Muscle layer of colon (tissue), 2 donors: ENCODE measurements at regions not wholly inside any gene's neighbourhood (a gene's known extent, or its start where the extent isn't known, plus 50 kb on each side); places are given as distances from the start of the nearest gene placed in this dataset.

ENCODE experiments used
- H3K27ac ChIP-seq: one replicate; pipeline ENCODE4 v1.7.0; 2013; ENCODE audit warnings: low read depth, mild to moderate bottlenecking, low read length, moderate library complexity
- H3K27me3 ChIP-seq, 2 donors: one replicate each; pipeline ENCODE4 v1.7.0; 2013; ENCODE audit warnings: low read length in 2 of 2, mild to moderate bottlenecking in 2 of 2; ENCODE audit not compliant: insufficient read depth in 2 of 2, control insufficient read depth in 1 of 2
- H3K36me3 ChIP-seq: one replicate; pipeline ENCODE4 v1.7.0; 2013; ENCODE audit warnings: mild to moderate bottlenecking, low read length; ENCODE audit not compliant: insufficient read depth
- H3K4me1 ChIP-seq: one replicate; pipeline ENCODE4 v1.7.0; 2013; ENCODE audit warnings: mild to moderate bottlenecking, low read length; ENCODE audit not compliant: insufficient read depth
- H3K4me3 ChIP-seq, 2 donors: one replicate each; pipeline ENCODE4 v1.7.0; 2013; ENCODE audit warnings: low read length in 2 of 2, low read depth in 1 of 2, mild to moderate bottlenecking in 1 of 2, moderate library complexity in 1 of 2
- H3K9ac ChIP-seq: one replicate; pipeline ENCODE4 v1.7.0; 2013; ENCODE audit warnings: low read length
- H3K9me3 ChIP-seq: one replicate; pipeline ENCODE4 v1.7.0; 2013; ENCODE audit warnings: mild to moderate bottlenecking, low read length
- donor health status: abdominal sarcoma.
- donor health status: Adenocarcinoma of cecum.

DNA sequence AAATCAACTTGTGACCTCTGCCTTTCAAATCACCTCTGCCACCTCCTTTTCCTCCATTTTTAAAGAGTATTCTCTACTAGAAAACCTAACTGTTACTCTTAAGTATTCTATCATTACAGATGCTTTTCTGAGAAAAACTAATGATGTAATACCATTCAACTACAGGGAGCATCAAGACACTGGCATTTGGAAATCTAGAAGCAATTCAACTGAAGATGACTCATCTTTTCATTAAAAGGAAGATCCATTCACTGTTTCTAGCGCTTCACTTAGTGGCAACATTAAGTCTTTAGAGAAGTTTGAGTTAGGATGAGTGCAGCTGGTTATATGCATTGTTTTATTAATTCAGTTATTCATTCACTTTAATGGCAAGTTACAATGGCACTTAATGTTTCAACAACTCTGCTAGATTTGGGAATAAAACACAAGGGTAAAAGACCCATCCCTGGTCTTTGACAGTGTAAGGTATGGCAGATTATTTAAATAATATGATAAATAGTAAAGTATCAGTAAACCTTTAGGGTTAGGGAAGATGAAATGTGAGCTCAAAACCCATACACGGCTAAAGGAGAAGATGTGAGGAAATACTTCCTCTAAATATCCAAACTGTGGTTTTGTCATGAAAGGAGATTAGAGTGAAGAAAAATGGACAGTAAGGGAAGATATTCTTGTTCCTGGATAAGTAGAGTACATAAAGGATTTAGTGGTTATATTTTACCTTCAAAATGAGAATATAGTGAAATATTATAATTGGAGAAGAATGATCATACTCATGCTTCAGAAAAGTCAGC lies 61.7 kb downstream of the KCNJ2 start:
- Histone ChIP-seq H3K4me3 (no peak overlapping the region), H3K27me3 (no peaks in the 10 kb centered on the region), H3K9ac (no peak overlapping the region), H3K27ac (no peak overlapping the region), H3K4me1 (no peaks in the 10 kb centered on the region), H3K36me3 (no peaks in the 10 kb centered on the region), H3K9me3 (no peaks in the 10 kb centered on the region)

DNA sequence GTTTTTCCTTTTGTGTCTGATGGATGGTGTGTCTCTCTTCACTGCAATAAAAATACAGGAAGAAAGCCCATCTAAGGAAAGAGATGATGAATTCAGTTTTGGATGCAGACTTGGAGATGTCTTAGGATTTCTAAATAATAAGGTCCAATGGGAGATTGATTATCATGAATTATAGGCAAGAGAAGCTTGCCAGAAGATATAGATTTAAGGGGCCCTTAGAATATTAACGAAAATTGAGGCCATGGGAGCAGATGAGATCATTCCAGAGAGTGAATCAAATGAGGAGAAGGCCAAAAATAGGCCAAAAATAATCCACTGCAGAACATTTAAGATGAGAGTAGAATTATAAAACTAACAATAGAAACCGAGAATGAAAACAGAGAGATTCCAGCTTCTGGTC lies 63.1 kb downstream of the KCNJ2 start:
- Histone ChIP-seq H3K9me3 (no peaks in the 10 kb centered on the region), H3K9ac (no peak overlapping the region), H3K36me3 (no peaks in the 10 kb centered on the region), H3K4me3 (no peak overlapping the region), H3K27ac (no peak overlapping the region), H3K27me3 (no peaks in the 10 kb centered on the region), H3K4me1 (no peaks in the 10 kb centered on the region)

DNA sequence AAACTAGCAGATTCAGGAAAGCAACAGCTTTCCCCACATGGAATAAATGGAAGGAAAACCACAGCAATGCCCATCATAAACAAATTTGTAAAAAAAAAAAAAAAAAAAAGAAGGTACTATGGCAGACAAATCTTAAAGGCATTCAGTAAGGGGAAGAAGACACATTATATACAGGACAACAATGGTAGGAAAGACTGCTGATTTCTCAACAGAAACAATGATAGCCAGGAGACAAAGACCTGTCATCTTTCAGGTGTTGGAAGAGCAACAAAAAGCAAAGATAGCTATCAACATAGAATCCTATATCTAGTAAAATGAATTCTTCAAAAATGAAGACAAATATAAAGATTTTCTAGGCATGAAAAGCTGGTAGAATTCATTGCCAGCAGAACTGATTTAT lies 65.9 kb downstream of the KCNJ2 start:
- Histone ChIP-seq H3K9ac (no peak overlapping the region), H3K36me3 (no peaks in the 10 kb centered on the region), H3K4me1 (no peaks in the 10 kb centered on the region), H3K9me3 (no peaks in the 10 kb centered on the region), H3K27me3 (no peaks in the 10 kb centered on the region), H3K27ac (no peak overlapping the region), H3K4me3 (no peak overlapping the region)

DNA sequence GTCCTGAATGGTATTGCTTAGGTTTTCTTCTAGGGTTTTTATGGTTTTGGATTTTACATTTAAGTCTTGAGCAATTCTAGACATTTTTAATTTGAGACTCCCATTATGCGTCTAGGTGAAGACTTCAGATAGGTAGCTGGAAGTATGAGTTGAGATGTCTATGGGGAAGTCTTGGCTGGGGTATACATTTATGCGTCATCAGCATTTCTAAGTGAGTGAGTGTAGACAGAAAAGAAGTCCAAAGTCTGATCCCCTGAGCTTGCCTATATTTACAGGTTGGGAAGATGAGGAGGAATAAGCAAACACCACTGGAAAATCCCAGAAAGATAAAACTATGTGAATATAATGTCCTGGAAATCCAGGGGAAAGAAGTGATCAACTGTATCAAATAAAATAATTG lies 68.9 kb downstream of the KCNJ2 start:
- Histone ChIP-seq H3K4me3 (no peak overlapping the region), H3K9ac (no peak overlapping the region), H3K36me3 (no peaks in the 10 kb centered on the region), H3K9me3 (no peaks in the 10 kb centered on the region), H3K27me3 (no peaks in the 10 kb centered on the region), H3K4me1 (no peaks in the 10 kb centered on the region), H3K27ac (no peak overlapping the region)

DNA sequence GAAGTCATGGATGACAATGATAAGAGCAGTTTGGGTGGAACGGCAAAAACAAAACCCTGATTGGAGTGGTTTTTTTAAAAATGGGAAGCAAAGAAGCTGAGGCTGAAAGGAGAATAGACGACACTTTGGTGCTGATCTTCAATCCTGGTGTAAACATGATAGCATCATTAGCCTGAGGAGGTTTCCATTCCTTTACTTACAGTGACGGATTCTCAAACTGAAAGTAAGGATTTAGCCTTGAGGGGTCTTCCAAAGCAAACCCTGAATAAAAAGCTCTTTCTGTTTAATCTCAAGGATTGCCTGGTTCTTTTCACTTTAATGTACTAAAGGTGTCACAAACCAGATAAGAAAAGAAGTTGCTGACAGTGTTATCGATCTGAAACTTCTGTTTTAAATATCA lies 69.3 kb downstream of the KCNJ2 start:
- H3K27me3 ChIP-seq = no peaks in the 10 kb centered on the region
- H3K36me3 ChIP-seq = no peaks in the 10 kb centered on the region
- H3K9me3 ChIP-seq = no peaks in the 10 kb centered on the region
- H3K27ac ChIP-seq = no peak overlapping the region
- H3K9ac ChIP-seq = no peak overlapping the region
- H3K4me1 ChIP-seq = no peaks in the 10 kb centered on the region
- H3K4me3 ChIP-seq = no peak overlapping the region

DNA sequence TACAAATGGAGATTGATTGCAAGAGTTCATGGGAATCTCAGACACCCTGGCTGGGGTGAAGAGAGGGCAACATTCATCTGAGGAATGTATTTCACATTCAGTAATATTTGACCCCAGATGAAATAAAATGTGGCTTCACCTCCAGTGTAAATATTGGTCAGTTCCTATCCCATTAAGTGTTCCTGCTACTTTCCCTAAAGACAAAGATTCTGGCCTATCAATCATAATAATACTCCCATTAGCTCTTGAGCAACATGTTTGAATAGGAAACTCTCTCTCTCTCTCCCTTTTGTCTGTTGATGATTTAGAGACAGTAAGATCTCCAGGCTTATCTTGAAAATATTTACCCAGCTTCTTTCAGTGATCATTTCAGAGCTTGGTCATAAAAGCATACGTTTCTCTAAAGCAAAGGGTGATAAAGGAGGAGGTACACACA lies 70.1 kb downstream of the KCNJ2 start:
- Histone ChIP-seq H3K4me1 (no peaks in the 10 kb centered on the region), H3K9me3 (no peaks in the 10 kb centered on the region), H3K27me3 (no peaks in the 10 kb centered on the region), H3K36me3 (no peaks in the 10 kb centered on the region), H3K4me3 (no peak overlapping the region), H3K27ac (no peak overlapping the region), H3K9ac (no peak overlapping the region)

DNA sequence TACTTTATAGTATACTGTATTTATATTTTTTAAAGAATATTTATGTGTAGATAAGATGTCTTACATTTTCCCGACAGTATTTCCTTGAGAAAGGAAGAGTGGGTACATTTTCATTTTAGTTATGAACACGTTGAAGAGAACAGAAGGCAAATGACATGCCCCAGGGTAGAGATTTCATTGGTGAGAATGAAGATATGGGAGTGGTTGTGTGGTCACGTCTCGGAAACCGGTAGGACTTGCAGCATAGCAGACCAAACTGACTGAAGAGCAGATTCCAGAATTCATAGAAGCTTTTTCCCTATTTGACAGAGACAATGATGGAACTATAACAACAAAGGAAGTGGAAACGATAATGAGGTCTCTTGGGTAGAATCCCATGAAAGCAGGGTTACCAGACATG lies 71.7 kb downstream of the KCNJ2 start:
- Histone ChIP-seq H3K36me3 (no peaks in the 10 kb centered on the region), H3K27me3 (no peaks in the 10 kb centered on the region), H3K9me3 (no peaks in the 10 kb centered on the region), H3K9ac (no peak overlapping the region), H3K27ac (no peak overlapping the region), H3K4me3 (no peak overlapping the region), H3K4me1 (no peaks in the 10 kb centered on the region)

DNA sequence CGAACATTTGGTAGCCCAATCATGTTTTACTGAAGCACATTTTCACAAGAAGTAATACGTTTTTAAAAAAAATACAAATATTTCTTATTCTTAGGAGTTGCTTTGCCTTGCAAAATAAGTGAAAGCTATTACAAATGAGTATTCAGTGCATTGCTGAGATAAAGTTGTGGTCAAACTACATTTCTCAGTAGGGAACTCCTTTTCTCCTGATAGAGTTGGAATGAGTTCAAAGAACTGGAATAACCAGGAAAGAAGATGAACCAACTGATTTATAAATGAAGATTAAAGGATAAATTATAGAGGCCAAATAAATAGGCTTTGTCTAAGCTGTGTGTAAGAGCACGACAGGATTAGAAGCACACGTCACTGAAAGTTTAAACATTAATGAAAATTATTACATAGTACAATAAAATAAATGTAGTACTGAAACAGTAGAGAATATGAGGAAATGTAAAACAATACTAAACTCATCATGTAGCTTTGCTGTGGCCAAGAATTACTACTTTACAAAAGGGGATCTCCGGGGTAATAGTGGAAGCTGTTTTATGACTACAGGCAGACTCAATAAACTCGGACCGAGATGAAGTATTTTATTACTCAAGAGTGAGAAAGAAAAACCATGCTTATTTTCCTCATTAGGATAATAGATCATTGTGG lies 73.6 kb downstream of the KCNJ2 start:
- no peaks in the 10 kb centered on the region for H3K9me3 ChIP-seq
- H3K4me1 ChIP-seq = no peaks in the 10 kb centered on the region
- no peaks in the 10 kb centered on the region for H3K36me3 ChIP-seq
- no peak overlapping the region for H3K4me3 ChIP-seq
- H3K9ac ChIP-seq = no peak overlapping the region
- no peaks in the 10 kb centered on the region for H3K27me3 ChIP-seq
- H3K27ac ChIP-seq = no peak overlapping the region

DNA sequence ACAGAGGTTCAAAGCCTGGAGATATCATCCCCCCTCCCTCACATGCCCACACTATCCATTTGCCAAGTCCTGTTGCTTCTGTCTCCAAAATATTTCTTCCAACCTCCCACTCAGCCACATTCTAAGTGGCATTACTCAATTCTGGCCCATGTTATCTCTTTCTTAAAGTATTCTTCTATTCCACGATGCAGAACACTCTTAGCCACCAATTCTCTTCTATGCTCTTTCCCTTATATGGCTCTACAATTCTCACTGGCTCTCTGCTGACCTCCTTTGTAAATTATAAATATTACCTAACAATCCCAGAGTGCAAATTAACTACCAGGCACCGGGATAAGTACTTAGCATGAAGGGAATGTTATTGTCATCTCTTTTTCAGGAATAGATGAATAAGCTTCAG lies 82.4 kb downstream of the KCNJ2 start:
- Histone ChIP-seq H3K27me3 (no peaks in the 10 kb centered on the region), H3K4me3 (no peak overlapping the region), H3K4me1 (no peaks in the 10 kb centered on the region), H3K27ac (no peak overlapping the region), H3K9ac (no peak overlapping the region), H3K36me3 (no peaks in the 10 kb centered on the region), H3K9me3 (no peaks in the 10 kb centered on the region)

DNA sequence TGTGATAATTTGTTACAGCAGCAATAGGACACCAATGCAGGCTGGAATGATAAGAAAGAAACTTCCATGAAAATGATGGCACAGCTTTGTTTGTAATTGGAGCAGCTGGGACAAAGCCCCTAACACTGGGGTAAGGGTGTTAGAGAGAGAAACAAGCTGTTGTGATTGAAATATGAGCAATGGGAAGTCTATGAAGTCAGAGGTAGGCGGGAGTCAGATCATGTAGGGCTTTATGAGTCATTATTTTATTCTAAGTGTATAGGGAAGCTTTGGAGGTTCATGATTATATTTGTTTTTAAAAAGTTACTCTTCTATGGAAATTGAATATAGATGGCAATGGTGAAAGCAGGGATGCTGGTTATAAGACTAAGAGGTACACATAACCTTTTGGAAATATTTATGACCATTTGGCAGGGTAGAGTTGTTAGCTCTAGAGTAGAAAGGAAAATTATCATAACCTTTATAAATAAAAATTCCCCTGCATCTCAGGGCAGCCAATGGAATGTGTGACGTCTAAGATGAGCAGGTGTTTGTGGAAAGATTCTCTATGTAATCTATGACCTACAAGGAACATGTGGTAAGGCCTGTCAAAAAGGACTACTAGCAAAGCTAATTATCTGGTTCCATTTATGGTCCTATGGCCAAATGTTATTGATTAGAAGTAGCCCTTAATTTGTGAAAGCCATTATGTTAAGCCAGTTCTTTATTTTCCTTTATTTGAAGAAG lies 85.6 kb downstream of the KCNJ2 start:
- Histone ChIP-seq H3K9ac (no peak overlapping the region), H3K36me3 (no peaks in the 10 kb centered on the region), H3K9me3 (no peaks in the 10 kb centered on the region), H3K27me3 (no peaks in the 10 kb centered on the region), H3K4me1 (no peaks in the 10 kb centered on the region), H3K4me3 (no peak overlapping the region), H3K27ac (no peak overlapping the region)

DNA sequence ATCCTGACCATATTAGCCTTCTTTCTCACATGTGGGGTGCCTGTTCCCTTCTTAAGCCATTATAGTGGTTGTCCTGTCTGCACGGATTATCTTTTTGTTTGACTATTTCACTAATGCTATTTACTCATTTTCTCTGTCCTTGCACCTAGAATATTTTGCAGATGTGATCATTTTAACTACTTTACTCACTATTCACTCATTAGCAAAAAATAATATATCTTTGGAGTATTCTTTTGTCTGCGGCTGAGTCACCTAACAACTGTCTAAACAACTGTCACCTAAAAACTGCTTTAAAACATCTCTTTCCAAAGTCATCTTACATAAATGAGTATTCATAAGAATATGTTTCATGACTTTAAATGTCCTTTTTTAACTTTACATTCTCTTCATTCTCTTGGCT lies 87.4 kb downstream of the KCNJ2 start:
- Histone ChIP-seq H3K9me3 (no peaks in the 10 kb centered on the region), H3K36me3 (no peaks in the 10 kb centered on the region), H3K4me3 (no peak overlapping the region), H3K4me1 (no peaks in the 10 kb centered on the region), H3K9ac (no peak overlapping the region), H3K27me3 (no peaks in the 10 kb centered on the region), H3K27ac (no peak overlapping the region)
